ENCODE measurements at regions not wholly inside any gene's neighbourhood (a gene's known extent, or its start where the extent isn't known, plus 50 kb on each side); places are given as distances from the start of the nearest gene placed in this dataset.
"Not testable (repeated sequence)": the region's sequence is repeated elsewhere in the genome, so short reads cannot be mapped to it uniquely, and the experiment has no call there.

DNA sequence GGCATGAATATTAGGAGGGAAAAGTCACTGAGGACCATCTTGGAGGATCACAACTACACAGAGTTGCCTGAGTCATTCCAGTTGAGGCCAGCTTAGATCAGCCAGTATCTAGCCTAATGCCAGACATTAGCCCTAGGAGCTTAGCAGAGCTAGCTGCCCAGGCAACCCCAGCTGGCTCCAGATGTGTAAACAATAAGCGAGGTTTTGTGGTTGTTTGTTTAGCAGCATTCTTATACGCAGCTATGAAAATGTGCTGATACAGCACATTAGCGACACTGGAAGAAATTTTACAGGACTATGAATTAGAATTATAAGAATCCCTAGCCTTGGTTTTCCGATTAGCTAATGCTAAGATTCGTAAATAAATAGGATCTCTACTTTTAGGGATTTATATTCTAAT lies 59.3 kb downstream of the BTBD3 start:
- no peak for DNase-seq

DNA sequence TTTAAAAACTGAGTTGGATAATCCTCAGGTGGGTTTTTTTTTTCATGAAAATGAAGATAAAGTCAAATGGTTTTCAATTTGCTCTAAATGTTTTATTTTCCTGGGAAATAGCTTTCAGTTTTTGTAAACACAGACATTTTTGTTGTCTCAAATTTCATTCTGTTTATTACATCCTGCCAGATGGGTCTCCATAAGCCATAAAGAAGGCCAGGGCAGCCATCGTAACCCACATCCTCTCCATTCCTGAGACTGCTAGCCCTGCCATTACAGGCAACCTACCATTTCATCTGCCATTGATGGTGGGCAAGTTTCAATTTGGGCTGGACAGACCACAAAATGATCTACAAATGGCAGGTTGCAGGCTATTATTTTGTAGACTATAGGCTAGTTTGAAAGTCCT lies 60.8 kb downstream of the BTBD3 start:
- no peak for DNase-seq

DNA sequence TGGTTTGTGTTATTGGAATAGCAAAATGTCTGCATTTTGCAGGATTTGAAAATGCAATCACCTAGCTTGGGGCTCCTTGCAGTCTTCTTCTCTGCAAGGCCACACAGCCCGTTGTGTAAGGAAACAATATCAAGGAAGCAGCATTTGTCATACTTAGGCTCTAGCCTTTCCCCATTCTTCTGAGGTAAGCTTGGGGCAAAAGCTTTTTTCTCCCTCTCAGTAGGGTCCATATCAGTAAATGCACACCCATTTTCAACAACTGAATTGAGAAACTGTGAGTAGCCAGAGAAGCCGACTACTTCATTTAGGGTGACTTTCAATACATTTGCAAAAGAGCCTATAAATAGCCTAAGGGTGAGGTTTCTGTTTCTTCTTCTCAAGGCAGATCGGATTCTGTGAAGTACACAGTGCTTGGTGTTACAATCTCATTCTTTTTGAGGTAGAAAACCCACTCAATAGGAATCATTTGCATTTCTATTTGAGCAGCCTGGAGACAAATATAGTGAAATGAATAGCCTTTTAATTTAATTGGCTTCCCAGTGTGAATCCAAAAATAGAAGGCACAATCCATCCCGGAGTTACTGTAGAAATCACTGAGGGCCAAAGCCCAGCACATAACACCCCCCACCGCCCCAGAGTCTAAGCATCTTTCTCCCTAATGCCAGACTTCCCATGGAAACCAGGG lies 61.8 kb downstream of the BTBD3 start:
- no peak for DNase-seq

DNA sequence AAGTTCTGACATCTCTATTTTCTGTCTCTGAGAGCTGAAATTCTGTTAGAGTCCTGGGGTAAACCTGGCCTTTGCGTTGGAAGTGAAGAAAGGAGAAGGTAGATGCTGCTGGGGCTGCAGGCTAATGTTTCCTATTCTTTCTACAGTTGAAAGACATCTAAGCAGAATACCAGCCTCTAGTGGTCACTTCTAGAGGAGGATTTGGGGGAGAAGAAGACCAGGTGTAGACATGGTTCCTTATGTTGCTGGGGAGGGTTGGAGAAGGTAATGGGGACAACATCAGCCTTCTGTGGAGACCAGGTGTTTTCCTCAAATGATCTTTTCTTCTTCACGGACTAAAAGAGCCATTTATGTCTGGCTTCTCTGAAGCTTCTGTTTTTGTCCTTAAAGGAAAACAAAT lies 62.6 kb downstream of the BTBD3 start:
- DNase-seq: no peak

DNA sequence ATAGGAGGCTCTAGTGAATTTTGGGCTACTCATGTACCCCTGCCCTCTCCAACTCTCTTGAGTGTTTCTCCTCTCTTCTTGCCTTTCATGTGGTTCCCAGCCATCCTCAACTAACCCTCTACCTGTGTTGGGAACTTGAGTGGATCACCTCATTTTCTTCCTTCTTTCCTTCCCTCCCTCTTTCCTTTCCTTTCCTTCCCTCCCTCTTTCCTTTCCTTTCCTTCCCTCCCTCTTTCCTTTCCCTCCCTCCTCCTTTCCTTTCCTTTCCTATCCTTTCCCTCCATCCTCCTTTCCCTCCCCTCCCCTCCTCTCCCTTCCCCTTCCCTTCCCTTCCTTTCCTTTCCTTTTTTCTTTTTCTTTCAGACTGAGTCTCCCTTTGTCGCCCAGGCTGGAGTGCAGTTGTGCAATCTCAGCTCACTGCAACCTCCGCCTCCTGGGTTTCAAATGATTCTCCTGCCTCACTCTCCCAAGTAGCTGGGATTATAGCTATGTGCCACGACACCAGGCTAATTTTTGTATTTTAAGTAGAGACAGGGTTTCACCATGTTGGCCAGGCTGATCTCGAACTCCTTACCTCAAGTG lies 63.8 kb downstream of the BTBD3 start:
- DNase-seq: no peak

DNA sequence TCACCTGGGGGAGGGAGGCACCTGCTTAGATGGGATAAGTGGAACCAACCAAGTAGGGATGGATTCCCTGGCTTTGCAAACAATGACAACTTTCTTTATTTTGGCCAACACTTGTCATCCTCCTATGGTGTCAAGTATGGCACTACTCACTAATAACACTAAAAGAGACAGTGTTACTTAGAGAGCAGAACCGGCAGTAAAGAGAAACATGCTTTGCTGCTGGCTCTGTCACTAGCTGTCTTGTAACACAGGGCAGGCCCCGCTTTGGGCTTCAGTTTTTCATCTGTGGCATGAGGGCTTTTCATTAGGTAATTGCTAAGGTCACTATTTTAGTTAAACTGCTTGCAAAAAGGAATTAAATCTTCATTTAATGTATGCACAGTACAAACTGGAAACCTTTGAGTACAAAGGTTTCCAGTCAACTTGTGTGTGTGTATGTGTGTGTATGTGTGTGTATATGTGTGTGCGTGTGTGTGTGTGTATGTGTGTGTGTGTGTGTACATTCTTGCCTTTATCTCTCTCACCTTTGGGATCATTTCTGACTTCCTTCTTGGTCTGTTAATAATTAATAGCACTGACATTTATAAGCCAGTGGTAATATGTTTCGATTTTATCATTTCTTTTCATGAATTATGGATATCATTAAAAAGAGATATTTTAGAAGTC lies 64.7 kb downstream of the BTBD3 start:
- DNase-seq: no peak

DNA sequence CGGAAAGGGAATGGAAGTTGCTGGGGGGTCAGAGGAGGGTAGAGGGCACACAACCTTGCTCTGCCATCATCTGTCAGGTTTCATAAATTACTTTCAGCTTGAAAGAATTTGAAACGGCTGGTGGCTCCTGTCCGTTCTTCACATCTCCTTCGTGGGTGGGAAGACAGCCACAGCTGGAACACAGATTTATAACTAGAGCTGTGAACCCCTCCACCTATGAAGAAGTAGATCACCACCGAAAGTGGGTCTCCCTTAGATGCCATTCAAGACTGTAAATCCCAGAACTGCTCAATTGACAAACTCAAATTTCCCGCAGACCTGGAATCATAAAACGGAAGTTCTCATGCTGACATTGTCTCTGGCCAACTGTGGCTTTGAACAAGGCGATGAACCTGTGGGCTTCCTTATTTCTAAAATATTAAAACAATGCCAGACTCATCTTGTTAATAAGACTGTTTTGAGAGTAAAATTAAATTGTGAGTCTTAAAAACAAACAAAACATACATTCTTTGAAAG lies 65.3 kb downstream of the BTBD3 start:
- no peak for DNase-seq

DNA sequence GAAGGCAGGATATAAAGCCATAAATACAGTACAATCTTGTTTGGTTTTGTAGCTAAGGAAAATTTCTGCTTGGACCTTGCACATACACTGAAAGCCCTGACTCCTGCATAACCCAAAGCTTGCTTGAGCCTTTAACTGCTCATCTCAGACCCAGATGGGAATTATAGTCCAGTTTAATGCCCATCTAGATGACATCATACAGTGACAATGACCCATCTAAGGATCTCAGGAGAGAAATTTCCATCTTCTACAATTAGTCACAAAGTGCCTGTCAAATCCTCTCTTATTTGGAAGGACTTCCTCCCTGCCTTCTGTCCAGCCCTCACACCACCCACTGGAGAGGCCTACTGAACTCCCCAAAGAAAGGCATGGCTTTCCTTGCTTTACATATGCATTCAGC lies 69.3 kb downstream of the BTBD3 start:
- no peak for DNase-seq

DNA sequence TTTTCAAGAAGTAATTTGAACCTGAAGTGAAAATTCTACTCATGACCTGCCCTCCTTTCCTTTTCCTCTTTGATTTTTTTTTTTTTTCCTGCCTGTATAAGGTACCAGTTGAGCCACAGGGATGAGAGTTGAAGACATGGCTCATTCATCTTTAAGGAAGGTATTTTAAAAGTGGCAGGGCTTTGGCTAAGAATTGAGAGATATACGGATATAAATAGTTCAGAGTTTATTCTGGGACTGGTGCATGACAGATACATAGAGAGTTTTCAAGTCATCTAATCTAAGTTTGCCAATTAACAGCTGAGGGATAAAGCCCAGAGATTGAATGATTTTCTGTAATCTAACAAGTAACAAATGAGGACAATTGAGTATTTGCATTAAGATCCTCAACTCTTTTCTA lies 69.8 kb downstream of the BTBD3 start:
- no peak for DNase-seq

DNA sequence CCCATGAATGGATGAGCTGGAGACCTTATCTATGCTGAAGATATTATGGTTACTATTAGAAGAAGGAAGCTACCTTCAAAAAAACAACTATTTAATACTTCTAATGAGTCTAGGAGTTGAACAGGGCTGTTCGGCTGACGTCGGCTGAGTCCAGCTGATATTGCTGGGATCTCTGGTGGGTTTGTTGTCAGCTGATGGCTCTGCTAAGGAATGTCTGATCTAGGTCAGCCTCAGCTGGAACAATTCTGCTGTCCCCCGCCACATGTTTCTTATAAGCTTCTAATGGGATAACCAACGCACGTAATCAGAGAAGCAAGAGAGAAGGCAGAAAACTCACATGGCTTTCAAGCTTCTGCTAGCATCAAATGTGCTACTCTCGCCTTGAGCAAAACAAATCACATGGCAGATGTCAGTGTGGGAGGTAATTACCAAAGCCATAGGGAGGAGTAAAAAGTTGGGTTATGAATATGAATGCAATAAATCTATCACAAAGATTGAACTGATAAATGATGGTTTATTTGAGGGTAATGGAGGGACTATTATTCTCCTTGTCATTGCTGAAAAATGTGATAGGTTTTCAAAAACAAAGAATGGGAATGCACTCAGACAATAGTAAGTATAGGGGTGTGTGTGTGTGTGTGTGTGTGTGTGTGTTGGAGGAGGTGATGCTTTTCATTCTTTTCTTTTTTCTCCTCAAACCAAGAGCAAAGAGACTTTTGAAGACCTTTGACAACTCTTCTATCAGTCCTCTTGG lies 71.5 kb downstream of the BTBD3 start:
- DNase-seq: no peak

DNA sequence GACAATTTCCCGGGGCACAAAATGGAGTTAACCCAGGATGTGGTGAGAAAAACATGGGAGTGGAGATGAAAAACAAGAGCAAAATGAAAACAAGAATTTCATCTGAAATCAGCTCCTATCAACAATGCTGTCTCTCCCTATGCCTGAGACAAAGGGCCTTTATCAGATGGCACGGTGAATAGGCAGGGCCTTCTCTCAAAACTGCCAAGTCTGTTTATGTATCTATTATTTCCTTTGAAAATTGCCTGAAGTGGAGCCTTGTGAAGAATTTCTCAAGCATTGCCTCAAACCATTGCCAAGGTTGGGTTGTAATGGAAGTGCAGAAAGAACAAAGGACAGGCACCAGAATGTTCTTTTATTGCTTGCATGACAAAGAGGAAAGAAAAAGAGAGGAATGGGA lies 74.7 kb downstream of the BTBD3 start:
- no peak for DNase-seq

DNA sequence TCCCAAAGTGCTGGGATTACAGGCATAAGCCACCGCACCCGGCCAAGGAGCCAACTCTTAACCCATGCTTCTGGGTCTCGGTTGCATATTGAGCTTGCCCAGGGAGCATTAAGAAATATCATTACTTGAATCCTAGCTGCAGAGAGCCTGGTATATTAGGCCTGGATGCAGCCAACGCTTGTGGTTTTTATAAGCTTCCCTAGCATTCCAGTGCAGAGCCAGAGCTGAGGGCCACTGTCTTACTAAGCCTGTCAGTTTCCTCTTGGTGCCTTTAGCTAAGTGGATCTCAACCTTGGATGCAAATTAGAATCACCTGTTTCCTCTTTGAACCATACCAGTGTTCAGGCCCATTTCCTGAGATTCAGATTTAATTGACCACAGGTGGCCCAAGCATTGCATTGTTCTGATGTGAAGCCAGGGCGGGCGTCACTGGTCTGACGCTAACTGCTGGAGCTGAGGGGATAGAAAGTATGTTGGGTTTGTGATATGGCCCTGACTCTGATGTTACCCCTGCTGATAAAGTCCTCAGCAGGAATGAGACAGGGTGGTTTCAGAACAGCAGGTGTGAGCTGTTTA lies 76.3 kb downstream of the BTBD3 start:
- no peak for DNase-seq

DNA sequence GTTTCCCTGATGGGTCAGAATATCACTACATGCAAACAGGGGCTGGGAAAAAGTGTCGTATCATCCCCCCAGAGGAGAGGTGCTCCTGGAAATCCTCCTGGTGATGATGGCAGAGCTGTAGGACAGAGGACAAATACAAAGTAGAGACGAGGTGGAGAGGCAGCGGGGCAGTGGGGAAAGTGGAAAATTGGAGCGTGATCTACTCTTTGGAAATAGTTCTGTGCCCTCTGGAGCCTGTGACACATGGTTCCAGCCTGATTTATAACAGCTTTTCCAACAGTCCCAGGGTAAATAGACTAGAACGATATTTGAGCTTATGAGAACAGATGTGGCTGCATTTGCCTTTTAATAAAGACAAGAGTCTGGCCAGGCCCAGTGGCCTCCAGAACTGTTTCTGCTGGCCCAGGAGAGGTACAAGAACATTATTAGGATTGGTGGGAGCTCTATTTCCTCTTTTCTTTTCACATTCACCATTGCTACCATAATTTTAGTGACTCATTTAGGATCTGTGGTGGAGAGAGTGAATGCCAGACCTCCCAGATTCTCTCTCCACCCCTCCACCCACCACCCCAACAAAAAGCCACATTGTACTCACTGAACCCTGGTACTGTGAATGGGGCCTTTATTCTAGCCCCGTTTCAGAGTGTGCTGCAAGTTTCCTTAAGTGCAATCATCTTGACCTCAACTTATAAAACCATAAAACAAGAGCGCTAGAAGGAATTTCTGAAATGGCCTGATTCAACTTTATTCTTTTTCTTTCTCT lies 78.3 kb downstream of the BTBD3 start:
- DNase-seq: no peak

DNA sequence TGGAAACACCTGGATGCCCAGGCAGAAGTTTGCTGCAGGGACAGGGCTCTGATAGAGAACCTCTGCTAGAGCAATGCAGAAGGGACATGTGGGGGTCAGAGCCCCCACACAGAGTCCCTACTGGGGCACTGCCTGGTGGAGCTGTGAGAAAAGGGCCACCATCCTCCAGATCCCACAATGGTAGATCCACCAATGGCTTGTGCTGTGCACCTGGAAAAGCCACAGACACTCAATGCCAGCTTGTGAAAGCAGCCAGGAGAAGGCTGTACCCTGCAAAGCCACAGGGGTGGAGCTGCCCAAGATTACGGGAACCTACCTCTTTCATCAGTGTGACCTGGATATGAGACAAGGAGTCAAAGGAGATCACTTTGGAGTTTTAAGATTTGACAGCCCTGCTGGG lies 87.1 kb downstream of the BTBD3 start:
- DNase-seq: not testable (repeated sequence)

DNA sequence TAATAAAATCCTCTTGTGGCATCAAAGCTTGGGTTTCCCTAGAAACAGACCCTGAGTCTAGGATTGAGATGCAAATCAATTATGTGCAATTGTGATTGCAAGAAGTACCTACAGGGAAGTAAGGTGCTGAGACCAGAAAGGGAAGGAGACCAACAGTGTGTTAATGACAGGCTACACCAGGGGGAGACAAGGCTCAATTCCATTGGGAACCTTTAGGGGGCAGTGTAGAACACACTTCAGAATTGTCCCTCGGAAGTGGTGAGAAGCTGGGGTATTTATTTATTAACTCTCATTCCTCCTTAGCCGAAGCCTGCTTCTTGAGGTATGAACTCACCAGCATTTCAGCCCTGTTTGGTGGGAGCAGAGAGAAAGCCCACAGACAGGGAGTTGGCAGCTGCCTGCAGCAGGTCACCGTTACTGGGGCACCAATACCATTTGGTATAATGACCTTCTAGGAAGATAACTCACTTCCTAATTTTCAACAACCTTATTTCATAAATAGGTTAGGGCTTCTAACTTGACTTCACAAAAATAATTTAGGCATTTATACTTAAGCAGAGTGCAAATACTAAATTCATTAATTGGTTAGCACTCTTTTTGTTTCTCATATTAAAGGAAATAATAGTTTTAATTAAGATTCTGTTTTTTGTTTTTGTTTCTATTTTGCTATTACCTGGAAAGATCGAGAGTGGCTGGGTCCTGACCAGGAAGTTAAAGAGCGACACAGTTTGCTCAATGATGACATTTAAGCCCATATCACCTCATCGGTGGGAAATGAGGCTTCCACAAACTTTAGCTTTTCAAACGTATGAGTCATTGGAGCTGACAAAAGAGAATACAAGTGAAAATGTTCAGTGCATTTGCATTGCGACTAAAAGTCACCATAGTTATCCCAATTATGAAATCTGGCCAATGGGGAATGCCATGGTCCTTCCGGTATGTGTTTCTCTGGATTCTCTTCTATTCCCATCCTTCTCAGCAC lies 94.8 kb downstream of the BTBD3 start:
- peak; percentile 16 for DNase-seq

DNA sequence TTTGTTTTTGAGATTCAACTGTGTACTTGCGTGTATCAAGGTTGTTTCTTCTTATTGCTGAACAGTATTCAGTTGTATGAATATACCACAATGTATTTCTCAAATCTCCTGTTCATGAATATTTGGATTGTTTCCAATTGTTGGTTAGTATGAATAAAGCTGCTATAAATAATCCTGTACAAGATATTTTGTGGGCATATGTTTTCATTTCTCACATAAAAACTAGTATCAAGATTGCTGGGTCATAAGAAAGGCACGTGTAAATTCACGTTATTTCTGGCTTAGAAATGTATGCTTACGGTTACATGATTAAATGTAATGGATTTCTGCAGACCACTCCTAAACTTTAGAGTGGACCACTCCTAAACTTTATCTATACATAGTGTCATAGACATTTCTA lies 96.6 kb downstream of the BTBD3 start:
- no peak for DNase-seq

DNA sequence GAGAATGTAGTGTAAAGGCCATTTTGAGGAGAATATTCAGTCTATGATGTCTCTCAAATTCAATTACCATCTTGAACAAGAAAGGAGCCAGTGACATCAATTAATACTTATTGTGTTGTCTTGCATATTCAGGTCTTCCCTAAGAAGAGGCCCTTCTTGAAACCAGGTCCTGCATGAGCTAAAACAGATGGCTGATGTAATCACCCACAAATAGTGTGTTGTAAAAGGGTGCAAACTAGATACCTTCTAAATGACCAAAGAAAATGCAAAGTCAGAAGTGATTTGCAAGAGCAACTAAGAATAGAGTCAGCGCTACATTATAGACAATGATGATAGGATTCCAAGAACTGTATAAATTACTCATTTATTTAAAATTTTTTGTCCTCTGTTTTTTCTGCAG lies 97.0 kb downstream of the BTBD3 start:
- no peak for DNase-seq

DNA sequence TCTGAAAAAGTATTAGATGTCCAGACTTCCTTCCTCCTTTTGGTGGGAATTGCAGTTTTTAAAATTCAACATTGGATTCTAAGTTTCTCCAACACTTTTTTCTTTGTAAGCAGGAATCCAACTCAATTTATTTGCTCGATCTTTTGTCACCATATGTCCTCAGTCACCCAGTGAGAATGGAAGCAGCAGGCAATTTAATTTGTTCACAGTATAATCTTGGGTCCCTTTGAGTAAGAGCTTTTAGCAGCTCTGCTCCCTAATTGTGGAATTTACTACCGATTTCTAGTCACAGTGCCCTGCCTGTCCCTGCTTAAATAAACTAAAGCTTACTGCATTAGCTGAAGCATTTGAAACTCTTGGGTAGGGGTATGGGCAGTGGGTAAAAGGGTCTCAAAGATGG lies 98.6 kb downstream of the BTBD3 start:
- DNase-seq: no peak

DNA sequence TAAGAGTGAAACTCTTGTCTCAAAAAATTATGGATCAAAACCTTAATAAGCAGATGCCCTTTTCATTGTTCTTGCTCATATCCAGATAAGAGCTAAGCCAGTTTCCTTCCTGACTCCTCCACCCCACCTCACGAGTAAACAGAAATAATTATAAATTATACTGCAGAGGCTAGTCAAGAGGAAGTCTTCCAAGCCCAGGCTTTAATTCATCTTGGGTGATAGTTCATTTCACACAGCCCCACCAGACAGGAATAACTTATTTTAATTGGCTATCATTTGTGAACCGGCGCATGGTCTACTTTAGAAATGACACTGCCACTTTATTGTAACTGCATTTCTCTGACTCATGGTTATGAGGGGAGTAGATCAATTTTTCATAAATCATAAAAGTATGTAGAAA lies 102.0 kb downstream of the BTBD3 start:
- no peak for DNase-seq

DNA sequence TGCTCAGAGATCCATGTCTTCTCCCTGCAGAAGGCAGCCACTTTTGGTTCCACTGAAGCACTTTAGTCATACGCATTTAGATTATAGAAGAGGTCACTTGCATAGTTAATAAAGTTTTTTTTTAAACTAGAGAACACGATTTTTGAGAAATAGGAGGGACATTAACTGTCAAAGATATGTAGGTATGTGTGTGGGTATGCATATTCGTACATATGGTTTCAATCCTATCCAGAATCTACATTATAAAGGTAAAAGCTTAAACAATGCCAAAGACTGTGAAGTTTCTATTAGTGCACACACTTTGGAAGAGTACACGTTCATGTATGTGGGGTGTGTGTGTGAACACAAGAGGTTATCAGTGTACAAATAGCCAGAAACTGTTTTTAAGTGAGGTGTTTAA lies 103.2 kb downstream of the BTBD3 start:
- no peak for DNase-seq

DNA sequence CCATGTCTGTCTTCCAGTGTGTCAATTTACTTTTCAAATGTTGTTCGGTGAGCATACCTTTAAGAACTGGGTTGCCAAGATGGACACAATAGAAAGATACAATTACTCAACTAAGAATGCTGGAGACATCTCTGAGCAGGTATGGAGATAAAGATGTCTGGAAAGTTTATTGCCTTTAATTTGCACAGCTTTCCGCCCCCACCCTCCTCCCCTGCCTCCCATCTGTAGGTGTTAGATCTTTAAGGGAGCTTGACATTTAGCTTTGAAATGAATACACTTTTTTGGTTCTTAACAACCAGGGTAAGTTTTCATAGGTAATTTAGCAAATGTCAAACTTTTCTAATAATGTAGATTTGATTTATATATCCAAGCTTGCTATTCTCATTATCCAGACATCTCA lies 104.4 kb downstream of the BTBD3 start:
- no peak for DNase-seq

All from NCI-H524 treated with DMSO at 0.1 percent for 48 hours (cell line).